Muscle layer of colon (tissue), 2 donors: ENCODE measurements at regions not wholly inside any gene's neighbourhood (a gene's known extent, or its start where the extent isn't known, plus 50 kb on each side); places are given as distances from the start of the nearest gene placed in this dataset.

Experiments used
- H3K27ac ChIP-seq: one replicate; pipeline ENCODE4 v1.7.0; 2013; ENCODE audit warnings: low read depth, mild to moderate bottlenecking, low read length, moderate library complexity
- H3K27me3 ChIP-seq, 2 donors: one replicate each; pipeline ENCODE4 v1.7.0; 2013; ENCODE audit warnings: low read length in 2 of 2, mild to moderate bottlenecking in 2 of 2; ENCODE audit not compliant: insufficient read depth in 2 of 2, control insufficient read depth in 1 of 2
- H3K36me3 ChIP-seq: one replicate; pipeline ENCODE4 v1.7.0; 2013; ENCODE audit warnings: mild to moderate bottlenecking, low read length; ENCODE audit not compliant: insufficient read depth
- H3K4me1 ChIP-seq: one replicate; pipeline ENCODE4 v1.7.0; 2013; ENCODE audit warnings: mild to moderate bottlenecking, low read length; ENCODE audit not compliant: insufficient read depth
- H3K4me3 ChIP-seq, 2 donors: one replicate each; pipeline ENCODE4 v1.7.0; 2013; ENCODE audit warnings: low read length in 2 of 2, low read depth in 1 of 2, mild to moderate bottlenecking in 1 of 2, moderate library complexity in 1 of 2
- H3K9ac ChIP-seq: one replicate; pipeline ENCODE4 v1.7.0; 2013; ENCODE audit warnings: low read length
- H3K9me3 ChIP-seq: one replicate; pipeline ENCODE4 v1.7.0; 2013; ENCODE audit warnings: mild to moderate bottlenecking, low read length
- donor health status: abdominal sarcoma.
- donor health status: Adenocarcinoma of cecum.

DNA sequence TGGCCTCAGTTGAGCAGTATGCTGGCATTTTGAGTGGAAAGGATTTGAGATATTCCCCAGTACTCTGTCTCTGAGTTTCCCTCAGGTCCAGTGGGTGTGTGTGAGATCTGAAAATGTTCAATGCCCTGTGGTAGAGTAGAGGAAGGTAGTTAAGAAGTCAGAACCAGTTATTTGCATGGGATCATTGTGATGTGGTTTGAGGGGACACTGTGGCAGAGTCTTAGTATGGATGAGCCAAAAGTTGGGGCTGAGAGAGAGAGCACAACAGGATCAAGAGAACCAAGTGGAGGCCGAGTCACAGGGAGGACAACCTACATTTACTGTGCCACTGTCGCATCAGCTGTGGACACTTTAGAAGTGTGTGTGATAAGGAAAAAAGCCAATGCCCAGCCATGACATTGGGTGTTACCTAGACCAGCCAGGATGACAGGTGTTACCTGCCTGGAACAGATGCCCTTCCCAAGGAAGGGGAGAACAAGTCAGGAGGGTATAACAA lies 128.9 kb upstream of the IL12B start:
- Histone ChIP-seq H3K27me3 (no peaks in the 10 kb centered on the region), H3K4me1 (peaks cover 9% of the 10 kb centered on the region), H3K9ac (no peak overlapping the region), H3K36me3 (no peaks in the 10 kb centered on the region), H3K9me3 (no peaks in the 10 kb centered on the region), H3K4me3 (no peak overlapping the region), H3K27ac (no peak overlapping the region)

DNA sequence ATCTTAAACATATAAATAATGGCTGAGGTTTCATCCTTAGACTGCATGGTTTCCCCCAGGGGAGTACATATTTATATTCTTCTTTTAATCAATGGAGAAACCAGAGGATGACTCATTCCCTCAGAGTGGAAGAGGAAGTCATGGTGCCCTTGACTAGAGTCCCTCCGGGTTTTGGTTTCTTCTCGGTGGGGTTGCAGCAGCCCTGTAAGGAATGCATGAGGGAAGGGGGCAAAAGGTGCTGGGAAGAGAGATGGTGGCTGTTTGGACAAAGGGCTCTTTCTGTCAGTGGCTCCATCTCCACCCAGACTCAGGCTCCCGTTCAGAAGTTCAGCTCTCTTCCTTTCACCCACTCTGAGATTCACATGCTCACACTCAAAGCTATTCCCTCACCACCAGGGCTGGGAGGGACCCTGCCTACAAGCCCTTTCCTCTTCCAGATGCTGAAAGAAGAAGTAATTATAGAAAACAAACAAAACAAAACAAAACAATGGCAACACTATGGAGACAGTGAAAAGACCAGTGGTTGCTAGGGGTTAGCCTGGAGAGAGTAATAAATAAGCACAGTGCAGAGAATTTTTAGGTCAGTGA lies 129.8 kb upstream of the IL12B start:
- no peak overlapping the region for H3K9ac ChIP-seq
- H3K4me1 ChIP-seq = peaks cover 9% of the 10 kb centered on the region
- H3K27me3 ChIP-seq = no peaks in the 10 kb centered on the region
- no peaks in the 10 kb centered on the region for H3K36me3 ChIP-seq
- no peak overlapping the region for H3K4me3 ChIP-seq
- H3K27ac ChIP-seq = no peak overlapping the region
- H3K9me3 ChIP-seq = no peaks in the 10 kb centered on the region

DNA sequence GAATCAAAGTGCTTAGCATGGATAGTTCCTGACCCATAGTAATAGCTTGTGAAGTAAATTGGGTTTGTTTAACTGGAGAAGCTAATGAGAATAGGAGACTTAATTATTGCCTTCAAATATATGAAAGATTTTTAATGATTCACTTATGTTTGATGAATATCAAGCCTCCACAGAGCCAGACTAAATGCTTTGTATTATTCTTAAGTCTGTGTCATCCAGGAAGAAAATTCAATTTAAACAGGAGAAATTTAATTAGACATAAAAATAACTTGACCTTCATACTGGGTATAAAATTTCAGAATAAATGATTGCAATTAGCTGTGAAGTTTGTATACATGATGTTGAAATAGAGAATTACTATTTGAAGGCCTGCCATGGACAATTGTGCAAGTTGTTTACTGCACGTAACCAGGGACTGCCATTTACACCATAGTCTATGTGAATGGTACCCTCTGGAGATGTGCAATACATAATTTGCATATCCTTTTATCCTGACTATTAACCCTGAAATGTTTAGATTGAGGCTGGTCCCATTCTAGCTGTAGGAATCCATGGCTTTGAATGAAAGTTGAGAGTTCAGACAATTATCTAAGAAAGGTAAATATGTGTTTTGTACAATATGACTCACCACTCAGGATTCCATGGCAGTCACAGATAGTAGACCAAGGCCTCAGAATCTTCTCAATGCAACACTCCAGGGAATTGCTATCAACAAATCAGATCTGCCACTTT lies 133.5 kb upstream of the IL12B start:
- no peaks in the 10 kb centered on the region for H3K27me3 ChIP-seq
- H3K9ac ChIP-seq = no peak overlapping the region
- no peak overlapping the region for H3K4me3 ChIP-seq
- no peak overlapping the region for H3K27ac ChIP-seq
- H3K4me1 ChIP-seq = peaks cover 9% of the 10 kb centered on the region
- H3K36me3 ChIP-seq = no peaks in the 10 kb centered on the region
- H3K9me3 ChIP-seq = no peaks in the 10 kb centered on the region

DNA sequence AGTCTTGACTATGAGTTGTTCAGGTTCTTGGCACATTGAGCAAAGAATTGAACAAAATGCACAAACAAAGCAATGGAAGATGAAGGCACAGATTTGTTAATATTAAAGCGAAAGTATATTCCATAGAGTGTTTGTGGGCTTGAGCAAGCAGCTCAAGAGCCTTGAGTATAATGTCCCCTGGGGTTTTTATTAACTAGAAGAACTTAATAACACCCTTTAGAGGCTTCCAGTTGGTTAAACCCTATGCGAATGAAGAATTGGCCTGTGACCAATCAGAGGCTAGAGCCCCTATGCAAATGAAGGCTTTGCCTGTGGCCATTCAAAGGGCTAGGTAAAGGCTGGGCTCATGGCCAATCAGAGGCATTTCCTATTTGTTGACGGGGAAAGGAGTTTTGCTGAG lies 135.3 kb upstream of the IL12B start:
- Histone ChIP-seq H3K27ac (no peak overlapping the region), H3K36me3 (no peaks in the 10 kb centered on the region), H3K27me3 (no peaks in the 10 kb centered on the region), H3K9me3 (no peaks in the 10 kb centered on the region), H3K4me1 (peaks cover 9% of the 10 kb centered on the region), H3K9ac (no peak overlapping the region), H3K4me3 (no peak overlapping the region)

DNA sequence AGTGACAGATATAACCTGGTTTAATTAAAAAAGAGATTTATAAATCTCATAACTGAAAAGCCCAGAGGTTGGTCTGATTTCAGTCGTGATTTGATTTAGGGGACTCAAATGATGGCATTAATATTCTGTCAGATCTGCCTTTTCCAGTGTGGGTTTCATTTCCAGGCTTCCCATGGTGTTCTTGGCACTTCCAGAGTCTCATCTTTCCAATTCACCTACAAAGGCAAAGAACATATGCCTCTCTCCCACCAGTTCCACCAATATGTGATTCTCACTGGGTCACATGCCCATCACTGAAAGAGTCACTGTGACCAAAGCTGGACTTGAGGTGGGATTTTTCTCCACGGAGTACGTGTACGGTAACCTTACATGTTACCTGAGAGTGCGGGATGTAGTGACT lies 137.4 kb upstream of the IL12B start:
- no peak overlapping the region for H3K27ac ChIP-seq
- H3K27me3 ChIP-seq = no peaks in the 10 kb centered on the region
- H3K4me3 ChIP-seq = no peak overlapping the region
- H3K36me3 ChIP-seq = no peaks in the 10 kb centered on the region
- H3K9me3 ChIP-seq = no peaks in the 10 kb centered on the region
- H3K4me1 ChIP-seq = no peaks in the 10 kb centered on the region
- no peak overlapping the region for H3K9ac ChIP-seq

DNA sequence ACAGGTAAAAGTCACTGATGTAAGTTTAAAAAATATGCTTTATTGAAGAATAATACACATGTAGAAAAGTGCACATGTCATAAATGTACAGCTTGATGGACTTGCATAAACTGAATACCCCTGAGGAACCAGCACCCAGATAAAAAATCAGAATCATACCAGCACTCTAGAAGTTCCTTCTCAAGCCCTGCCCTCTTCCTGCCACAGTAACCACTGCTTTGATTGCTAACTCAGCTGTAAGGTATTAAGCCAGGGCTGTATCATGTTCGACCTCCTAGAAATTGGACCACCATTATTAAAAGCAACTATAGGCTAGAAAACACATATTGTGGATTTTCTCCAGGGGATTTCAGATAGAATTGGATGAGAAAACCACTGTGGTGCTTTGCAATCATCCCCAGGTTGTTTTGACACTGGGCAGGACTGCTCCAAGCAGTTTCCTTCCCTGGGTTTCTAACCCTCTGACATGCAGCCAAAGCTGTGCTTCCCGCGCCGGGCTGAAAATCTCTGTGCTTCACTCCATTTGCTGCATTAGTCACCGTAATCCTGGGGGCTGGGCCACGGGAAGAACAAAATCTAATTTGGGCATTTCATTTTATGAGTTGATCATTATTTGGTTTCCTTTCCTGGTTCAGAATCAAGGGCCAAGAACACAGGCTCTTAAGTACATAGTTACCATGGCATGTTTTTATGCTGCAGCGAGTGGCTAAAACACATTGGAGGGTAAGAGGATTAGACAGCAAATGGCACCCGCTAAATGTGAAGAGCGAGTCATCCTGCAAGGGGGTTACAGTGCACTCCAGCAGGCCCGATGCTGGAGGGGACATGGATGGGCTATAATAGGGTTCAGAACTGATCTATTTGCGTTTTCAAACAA lies 139.4 kb upstream of the IL12B start:
- Histone ChIP-seq H3K4me3 (no peak overlapping the region), H3K9ac (no peak overlapping the region), H3K9me3 (no peaks in the 10 kb centered on the region), H3K27ac (no peak overlapping the region), H3K4me1 (no peaks in the 10 kb centered on the region), H3K27me3 (no peaks in the 10 kb centered on the region), H3K36me3 (no peaks in the 10 kb centered on the region)

DNA sequence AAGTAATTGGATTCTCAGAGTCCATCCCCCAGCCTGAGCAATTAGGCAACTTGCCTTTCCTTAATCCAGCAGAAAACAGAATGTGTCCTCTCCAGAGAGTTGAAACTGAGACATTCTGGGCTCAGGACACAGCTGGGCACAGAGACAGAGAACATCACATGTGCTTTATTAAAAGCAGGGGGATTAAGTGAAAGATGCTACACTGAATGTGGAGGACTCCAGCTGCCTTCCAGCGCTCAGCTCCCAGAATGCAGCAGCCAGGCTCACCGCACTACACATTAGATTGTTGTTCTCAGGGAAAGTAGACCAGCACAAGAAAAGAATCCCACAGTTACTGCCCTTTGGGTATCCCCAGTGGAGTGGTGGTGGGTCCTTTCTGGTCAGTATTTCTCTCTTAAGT lies 141.6 kb upstream of the IL12B start:
- no peak overlapping the region for H3K4me3 ChIP-seq
- no peaks in the 10 kb centered on the region for H3K36me3 ChIP-seq
- H3K4me1 ChIP-seq = no peaks in the 10 kb centered on the region
- H3K9ac ChIP-seq = no peak overlapping the region
- no peaks in the 10 kb centered on the region for H3K27me3 ChIP-seq
- no peaks in the 10 kb centered on the region for H3K9me3 ChIP-seq
- no peak overlapping the region for H3K27ac ChIP-seq

DNA sequence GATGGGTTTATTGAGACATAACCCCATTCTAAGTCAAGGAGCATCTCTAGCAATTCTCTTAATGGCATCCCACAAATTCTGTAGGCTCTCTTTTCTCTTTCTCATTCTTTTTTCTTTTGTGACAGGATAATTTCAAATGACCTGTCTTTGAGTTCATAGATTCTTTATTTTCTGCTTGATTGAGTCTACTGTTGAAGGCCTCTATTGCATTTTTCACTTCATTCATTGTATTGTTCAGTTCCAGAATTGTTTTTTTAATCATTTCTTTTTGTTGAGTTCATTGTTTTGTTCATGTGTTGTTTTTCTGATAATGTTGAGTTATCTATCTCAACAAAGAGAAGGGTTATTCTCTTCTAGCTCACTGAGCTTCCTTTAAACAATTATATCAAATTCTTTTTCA lies 144.7 kb upstream of the IL12B start:
- Histone ChIP-seq H3K4me1 (no peaks in the 10 kb centered on the region), H3K9ac (no peak overlapping the region), H3K27me3 (no peaks in the 10 kb centered on the region), H3K4me3 (no peak overlapping the region), H3K27ac (no peak overlapping the region), H3K9me3 (no peaks in the 10 kb centered on the region), H3K36me3 (no peaks in the 10 kb centered on the region)

DNA sequence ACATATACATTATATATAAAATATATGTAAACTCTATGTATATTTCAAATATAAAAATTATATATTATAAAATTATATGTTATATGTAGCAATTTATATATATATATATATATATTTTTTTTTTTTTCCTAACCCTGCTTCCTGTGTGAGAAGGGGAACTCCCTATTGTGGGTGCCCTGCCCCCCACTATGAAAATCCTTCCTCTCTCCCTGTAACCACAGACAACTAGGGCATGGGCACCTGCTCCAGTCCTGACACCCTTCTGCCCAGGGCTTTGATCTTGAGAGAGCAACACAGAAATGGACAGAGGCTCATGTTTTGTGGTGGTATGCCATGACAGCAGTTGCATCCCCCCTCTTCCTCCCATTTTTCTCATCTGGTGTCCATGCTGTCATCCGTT lies 148.7 kb upstream of the IL12B start:
- H3K36me3 ChIP-seq = no peaks in the 10 kb centered on the region
- no peaks in the 10 kb centered on the region for H3K27me3 ChIP-seq
- no peaks in the 10 kb centered on the region for H3K9me3 ChIP-seq
- H3K27ac ChIP-seq = no peak overlapping the region
- H3K9ac ChIP-seq = no peak overlapping the region
- no peaks in the 10 kb centered on the region for H3K4me1 ChIP-seq
- H3K4me3 ChIP-seq = no peak overlapping the region

DNA sequence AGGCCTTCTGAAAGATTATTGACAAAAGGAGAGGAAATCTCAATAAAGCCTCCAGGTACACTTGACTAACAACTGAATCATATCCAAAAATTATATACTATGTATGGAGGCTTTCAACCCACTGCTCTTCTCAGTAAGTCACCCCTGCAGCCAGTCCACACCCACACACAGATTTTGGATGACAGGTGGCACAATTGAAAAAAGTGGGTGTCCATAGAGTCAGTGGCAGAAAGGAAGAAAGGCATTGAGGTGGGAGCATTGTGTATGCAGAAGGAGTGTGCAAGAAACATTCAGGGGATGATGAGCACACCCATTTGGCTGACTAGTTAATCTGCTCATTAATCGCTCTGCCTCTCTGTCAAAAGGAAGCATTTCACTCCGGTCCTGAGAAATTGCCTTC lies 150.6 kb upstream of the IL12B start:
- no peak overlapping the region for H3K27ac ChIP-seq
- no peaks in the 10 kb centered on the region for H3K4me1 ChIP-seq
- H3K27me3 ChIP-seq = no peaks in the 10 kb centered on the region
- no peak overlapping the region for H3K9ac ChIP-seq
- H3K9me3 ChIP-seq = no peaks in the 10 kb centered on the region
- no peaks in the 10 kb centered on the region for H3K36me3 ChIP-seq
- no peak overlapping the region for H3K4me3 ChIP-seq

DNA sequence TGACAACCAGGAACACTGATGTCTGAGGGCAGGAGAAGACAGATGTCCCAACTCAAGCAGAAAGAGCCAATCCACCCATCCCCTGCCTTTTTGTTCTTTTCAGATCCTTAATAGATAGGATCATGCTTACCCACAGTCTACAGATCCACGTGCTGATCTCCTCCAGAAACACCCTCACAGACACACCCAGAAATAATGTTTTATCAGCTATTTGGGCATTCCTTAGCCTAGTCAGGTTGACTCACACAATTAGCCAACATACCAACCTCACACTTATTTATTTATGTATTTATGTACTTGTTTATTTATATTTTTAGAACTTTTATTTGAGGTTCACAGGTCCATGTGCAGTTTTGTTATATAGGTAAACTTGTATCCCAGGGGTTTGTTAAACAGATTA lies 151.5 kb upstream of the IL12B start:
- Histone ChIP-seq H3K4me1 (no peaks in the 10 kb centered on the region), H3K9me3 (no peaks in the 10 kb centered on the region), H3K4me3 (no peak overlapping the region), H3K9ac (no peak overlapping the region), H3K27me3 (no peaks in the 10 kb centered on the region), H3K36me3 (no peaks in the 10 kb centered on the region), H3K27ac (no peak overlapping the region)
